ENCODE measurements at regions not wholly inside any gene's neighbourhood (a gene's known extent, or its start where the extent isn't known, plus 50 kb on each side); places are given as distances from the start of the nearest gene placed in this dataset.

- TF ChIP-seq POLR2A (IDR thresholded peaks at IDR 0.05) (no peak), CTCF (IDR thresholded peaks at IDR 0.05) (no peak)
Measured at GRCh38 chr4:138686106-138686835, 329.3 kb upstream of the NOCT start.
